Aorta (tissue), 5 donors: ENCODE measurements at regions not wholly inside any gene's neighbourhood (a gene's known extent, or its start where the extent isn't known, plus 50 kb on each side); places are given as distances from the start of the nearest gene placed in this dataset.
"Not testable (repeated sequence)": the region's sequence is repeated elsewhere in the genome, so short reads cannot be mapped to it uniquely, and the experiment has no call there.

Experiments
- ATAC-seq: fragments of 200-7000 bp; cut with Tn5 transposase; one replicate; pipeline ENCODE4 v1.9.1; 2022; ENCODE audit warnings: moderate library complexity; ENCODE audit not compliant: low FRiP score
- DNase-seq, 2 donors: peaks; one replicate each; pipeline ENCODE4 v3.0.0-alpha.2; 2020
- H3K27ac ChIP-seq, 2 donors: one replicate each; pipeline ENCODE4 v1.5.1; 2013; ENCODE audit warnings: low read length in 2 of 2, mild to moderate bottlenecking in 2 of 2, moderate library complexity in 2 of 2, control low read depth in 1 of 2, inconsistent platforms in 1 of 2, low read depth in 1 of 2
- H3K27me3 ChIP-seq, 2 donors: one replicate each; pipeline ENCODE4 v1.6.1; 2013; ENCODE audit warnings: control low read depth in 1 of 2, low read length in 1 of 2, mild to moderate bottlenecking in 1 of 2, moderate library complexity in 1 of 2; ENCODE audit not compliant: insufficient read depth in 2 of 2, control insufficient read depth in 1 of 2
- H3K36me3 ChIP-seq, 2 donors: one replicate each; pipeline ENCODE4 v1.6.1; 2013; ENCODE audit warnings: control low read depth in 1 of 2, low read length in 1 of 2, mild to moderate bottlenecking in 1 of 2; ENCODE audit not compliant: insufficient read depth in 2 of 2, control insufficient read depth in 1 of 2
- H3K4me1 ChIP-seq, 2 donors: one replicate each; pipeline ENCODE4 v1.6.1; 2013; ENCODE audit warnings: low read length in 2 of 2, control low read depth in 1 of 2, mild to moderate bottlenecking in 1 of 2, moderate library complexity in 1 of 2; ENCODE audit not compliant: insufficient read depth in 2 of 2, control insufficient read depth in 1 of 2
- H3K4me3 ChIP-seq, 2 donors: one replicate each; pipeline ENCODE4 v1.5.1; 2013; ENCODE audit warnings: low read length in 2 of 2, control low read depth in 1 of 2, mild to moderate bottlenecking in 1 of 2
- H3K9me3 ChIP-seq: one replicate; pipeline ENCODE4 v1.6.1; 2013; ENCODE audit warnings: mild to moderate bottlenecking, low read length; ENCODE audit not compliant: control insufficient read depth
- WGBS, 2 donors: extraction: QIAGEN DNeasy Blood & Tissue Kit; methylation state at CpG; one replicate each; pipeline ENCODE4 v1.1.7; 2013; 5-methylcytosine and 5-hydroxymethylcytosine counted together
- intact Hi-C, 2 donors: fragments of 100-400 bp; cut with DNase I; formaldehyde crosslinking; loops; one replicate each; pipeline versions ENCODE4 v1.14.2 to v1.15.0; 2022
- donor health status: healthy with polysubstance abuse.
- donor health status: Bipolar disorder and iron deficiency.
- donor health status: DM: no; HTN: no; CAD: no.
- donor health status: DM: no; HTN: no; CAD: no.
- donor health status: DM: yes; HTN: yes; CAD: no.

- Histone ChIP-seq H3K27ac (no peak overlapping the region), H3K4me3 (no peak overlapping the region), H3K27me3 (no peaks in the 10 kb centered on the region), H3K9me3 (no peaks in the 10 kb centered on the region), H3K4me1 (no peaks in the 10 kb centered on the region), H3K36me3 (no peaks in the 10 kb centered on the region)
- DNase-seq = no peak
- intact Hi-C loops = no loop called here
- WGBS, 2 donors = 78% methylated on average over 6 of the region's 6 CpGs
- ATAC-seq = no peak
Observed at GRCh38 chr2:175353275-175353674, 171.8 kb upstream of the ATP5MC3 start.

GRCh38 chr2:175351512-175351911, 170.0 kb upstream of the ATP5MC3 start:
- Histone ChIP-seq H3K27me3 (no peaks in the 10 kb centered on the region), H3K4me1 (no peaks in the 10 kb centered on the region), H3K9me3 (no peaks in the 10 kb centered on the region), H3K27ac (no peak overlapping the region), H3K36me3 (no peaks in the 10 kb centered on the region), H3K4me3 (no peak overlapping the region)
- ATAC-seq = no peak
- 52 to 54% methylated on average over 2 of the region's 2 CpGs for WGBS, 2 donors
- no peak for DNase-seq
- intact Hi-C loops = no loop called here

- Histone ChIP-seq H3K4me3 (no peak overlapping the region), H3K27ac (no peak overlapping the region), H3K36me3 (no peaks in the 10 kb centered on the region), H3K9me3 (no peaks in the 10 kb centered on the region), H3K27me3 (no peaks in the 10 kb centered on the region), H3K4me1 (no peaks in the 10 kb centered on the region)
- intact Hi-C loops = no loop called here
- ATAC-seq = no peak
- 40 to 50% methylated on average over 5 of the region's 5 CpGs for WGBS, 2 donors
- no peak for DNase-seq
Observed at GRCh38 chr2:175350105-175350504, 168.6 kb upstream of the ATP5MC3 start.

DNA sequence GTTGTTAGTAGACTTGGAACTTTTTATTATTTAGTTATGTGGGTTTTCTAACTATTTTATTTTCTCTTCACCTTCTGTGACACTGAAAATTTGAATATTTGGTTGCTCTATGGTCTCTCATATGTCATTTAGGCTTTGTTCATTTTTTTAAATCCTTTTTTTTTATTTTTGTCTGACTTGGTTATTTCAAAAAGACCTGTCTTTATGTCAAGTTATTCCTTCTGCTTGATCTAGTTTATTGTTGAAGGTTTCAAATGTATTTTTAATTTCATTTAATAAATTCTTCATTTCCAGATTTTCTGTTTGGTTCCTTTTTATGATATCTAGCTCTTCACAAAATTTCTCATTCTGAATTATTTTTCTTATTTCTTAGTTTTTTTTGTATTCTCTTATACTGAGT, 160.6 kb upstream of the ATP5MC3 start:
- Histone ChIP-seq H3K36me3 (no peaks in the 10 kb centered on the region), H3K27ac (no peak overlapping the region), H3K9me3 (peaks cover 6% of the 10 kb centered on the region), H3K27me3 (no peaks in the 10 kb centered on the region), H3K4me3 (no peak overlapping the region), H3K4me1 (no peaks in the 10 kb centered on the region)
- DNase-seq (no peak), ATAC-seq (no peak)
- intact Hi-C loops = no loop called here

GRCh38 chr2:175330195-175330594, 148.7 kb upstream of the ATP5MC3 start:
- Histone ChIP-seq H3K27ac (no peak overlapping the region), H3K4me3 (no peak overlapping the region), H3K36me3 (no peaks in the 10 kb centered on the region), H3K4me1 (no peaks in the 10 kb centered on the region), H3K9me3 (peaks cover 3% of the 10 kb centered on the region), H3K27me3 (no peaks in the 10 kb centered on the region)
- ATAC-seq = no peak
- WGBS, 2 donors = 71 to 81% methylated on average over 3 of the region's 3 CpGs
- intact Hi-C loops = no loop called here
- no peak for DNase-seq

DNA sequence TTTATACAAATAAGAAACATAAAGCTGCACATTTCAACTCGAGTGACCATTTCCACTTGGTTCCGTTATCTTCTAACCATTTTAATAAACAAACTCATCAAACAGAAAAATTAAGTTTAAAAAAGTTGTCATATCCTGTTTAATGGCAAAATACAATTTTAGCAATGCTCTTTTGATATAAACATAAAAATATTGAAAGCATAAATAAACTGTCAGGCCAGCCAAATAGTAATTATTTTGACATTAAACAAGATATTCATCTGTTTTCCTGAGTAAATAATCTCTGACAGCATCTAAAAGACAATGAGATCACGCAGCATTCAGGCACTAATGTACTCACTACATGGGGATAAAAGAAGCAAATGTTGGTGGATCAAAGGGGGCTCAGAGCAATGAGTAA, 145.3 kb upstream of the ATP5MC3 start:
- Histone ChIP-seq H3K36me3 (no peaks in the 10 kb centered on the region), H3K4me1 (no peaks in the 10 kb centered on the region), H3K9me3 (peaks cover 3% of the 10 kb centered on the region), H3K27ac (no peak overlapping the region), H3K4me3 (no peak overlapping the region), H3K27me3 (no peaks in the 10 kb centered on the region)
- DNase-seq (no peak), ATAC-seq (no peak)
- intact Hi-C loops = no loop called here
- WGBS, 2 donors = 83 to 88% methylated on average over 3 of the region's 3 CpGs

DNA sequence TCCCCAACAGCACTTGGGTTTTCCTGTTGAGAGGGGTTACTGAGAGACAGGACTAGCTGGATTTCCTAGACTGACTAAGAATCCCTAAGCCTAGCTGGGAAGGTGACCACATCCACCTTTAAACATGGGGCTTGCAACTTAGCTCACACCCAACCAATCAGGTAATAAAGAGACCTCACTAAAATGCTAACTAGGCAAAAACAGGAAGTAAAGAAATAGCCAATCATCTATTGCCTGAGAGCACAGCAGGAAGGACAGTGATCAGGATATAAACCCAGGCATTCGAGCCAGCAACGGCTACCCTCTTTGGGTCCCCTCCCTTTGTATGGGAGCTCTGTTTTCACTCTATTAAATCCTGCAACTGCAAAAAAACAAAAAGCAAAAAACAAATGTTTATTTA, 144.7 kb upstream of the ATP5MC3 start:
- DNase-seq, H3K4me1 ChIP-seq, H3K36me3 ChIP-seq, H3K27ac ChIP-seq, H3K4me3 ChIP-seq, H3K27me3 ChIP-seq, H3K9me3 ChIP-seq, ATAC-seq, intact Hi-C loops: not testable (repeated sequence)
- 80 to 85% methylated on average over 2 of the region's 2 CpGs for WGBS, 2 donors

DNA sequence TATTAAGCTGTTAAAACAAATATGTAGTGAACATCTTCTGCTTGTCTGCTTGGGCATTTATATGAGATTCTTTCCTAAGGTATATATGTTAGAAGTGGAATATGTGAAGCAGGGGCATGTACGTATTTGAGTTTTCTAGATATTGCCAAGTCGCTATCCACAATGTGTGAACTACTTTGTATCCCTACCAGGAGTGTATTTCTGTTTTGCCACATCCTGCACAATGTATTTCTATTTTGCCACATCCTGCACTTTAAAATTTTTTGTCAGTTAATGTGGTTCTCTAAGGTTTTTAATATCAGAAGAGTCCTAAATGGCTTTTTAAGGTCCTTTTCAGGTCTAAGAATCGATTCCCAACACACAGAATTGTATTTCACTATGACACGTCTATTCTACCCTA, 141.7 kb upstream of the ATP5MC3 start:
- DNase-seq = no peak
- intact Hi-C loops = no loop called here
- 78 to 87% methylated on average over 4 of the region's 4 CpGs for WGBS, 2 donors

DNA sequence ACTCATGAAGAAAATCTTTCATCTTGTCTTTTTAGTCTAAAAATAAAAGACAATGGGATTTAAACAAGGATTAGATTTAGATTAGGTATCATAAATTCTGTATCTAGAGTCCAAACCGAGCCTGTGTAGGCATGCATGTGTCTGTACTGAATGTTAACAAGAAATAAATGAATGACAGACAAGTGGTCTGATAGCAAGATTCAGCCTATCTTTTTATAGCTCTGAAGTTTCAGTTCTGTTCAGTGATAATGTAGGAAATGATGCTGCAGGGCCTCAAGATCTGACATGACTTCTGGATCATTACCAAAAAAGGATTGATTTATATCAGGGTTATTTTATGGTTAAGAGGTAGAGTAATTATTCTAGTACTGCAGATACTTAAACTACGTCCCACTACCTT, 137.0 kb upstream of the ATP5MC3 start:
- ATAC-seq = no peak

More for the DNA sequence above, 141.7 kb upstream of the ATP5MC3 start:
- H3K4me3 ChIP-seq = no peak overlapping the region
- no peaks in the 10 kb centered on the region for H3K36me3 ChIP-seq
- no peaks in the 10 kb centered on the region for H3K27me3 ChIP-seq
- H3K9me3 ChIP-seq = peaks cover 3% of the 10 kb centered on the region
- no peaks in the 10 kb centered on the region for H3K4me1 ChIP-seq
- no peak for ATAC-seq
- no peak overlapping the region for H3K27ac ChIP-seq

More for the DNA sequence above, 137.0 kb upstream of the ATP5MC3 start:
- Histone ChIP-seq H3K27ac (no peak overlapping the region), H3K27me3 (no peaks in the 10 kb centered on the region), H3K4me3 (no peak overlapping the region), H3K36me3 (no peaks in the 10 kb centered on the region), H3K9me3 (no peaks in the 10 kb centered on the region), H3K4me1 (no peaks in the 10 kb centered on the region)
- intact Hi-C loops = no loop called here
- DNase-seq = no peak
- WGBS, 2 donors = 55 to 59% methylated on average over 2 of the region's 2 CpGs
